Neural cell (in vitro differentiated cells): ENCODE measurements at regions not wholly inside any gene's neighbourhood (a gene's known extent, or its start where the extent isn't known, plus 50 kb on each side); places are given as distances from the start of the nearest gene placed in this dataset.
"Not testable (repeated sequence)": the region's sequence is repeated elsewhere in the genome, so short reads cannot be mapped to it uniquely, and the experiment has no call there.

Source experiments
- H2AFZ ChIP-seq: fragments of 200-600, 300-800 bp; sonication (generic), shearing (Covaris generic); 2 replicates; pipeline ENCODE4 v1.6.0; 2014; ENCODE audit warnings: low read depth, mild to moderate bottlenecking, antibody characterized with exemption, low read length, moderate library complexity
- H3F3A ChIP-seq: fragments of 200-600 bp; shearing (Covaris generic); 2 replicates; pipeline ENCODE4 v1.6.1; 2016; ENCODE audit warnings: mild to moderate bottlenecking, moderate library complexity, mixed read lengths, antibody characterized with exemption, low read length; ENCODE audit not compliant: insufficient read depth, poor library complexity, severe bottlenecking
- H3K27ac ChIP-seq: fragments of 200-600, 300-800 bp; sonication (generic), shearing (Covaris generic); 2 replicates; pipeline ENCODE4 v1.5.1; 2014; ENCODE audit warnings: mild to moderate bottlenecking, low read length, moderate library complexity
- H3K27me3 ChIP-seq: fragments of 300-800, 200-600 bp; sonication (generic), shearing (Covaris generic); 2 replicates; pipeline ENCODE4 v1.6.0; 2014; ENCODE audit warnings: mild to moderate bottlenecking, low read depth, low read length, moderate library complexity; ENCODE audit not compliant: insufficient read depth
- H3K36me3 ChIP-seq: fragments of 300-800, 200-600 bp; sonication (generic), shearing (Covaris generic); 2 replicates; pipeline ENCODE4 v1.5.1; 2014; ENCODE audit warnings: mild to moderate bottlenecking, antibody characterized with exemption, low read length, moderate library complexity; ENCODE audit not compliant: insufficient read depth
- H3K4me2 ChIP-seq: fragments of 300-800, 200-600 bp; sonication (generic), shearing (Covaris generic); 2 replicates; pipeline ENCODE4 v1.6.0; 2014; ENCODE audit warnings: mild to moderate bottlenecking, low read length
- H3K4me3 ChIP-seq: fragments of 300-800, 200-600 bp; sonication (generic), shearing (Covaris generic); 2 replicates; pipeline ENCODE4 v1.5.1; 2014; ENCODE audit warnings: mild to moderate bottlenecking, low read length, moderate library complexity
- H3K79me2 ChIP-seq: fragments of 200-600 bp; shearing (Covaris generic); replicated peaks from 2 replicates; pipeline ENCODE4 v1.6.0; 2014; ENCODE audit warnings: mild to moderate bottlenecking, low read length, moderate library complexity; ENCODE audit not compliant: insufficient read depth
- H3K9ac ChIP-seq: fragments of 300-800, 200-600 bp; sonication (generic), shearing (Covaris generic); 2 replicates; pipeline ENCODE4 v1.6.1; 2016; ENCODE audit warnings: mild to moderate bottlenecking, low read length, mixed read lengths
- H3K9me2 ChIP-seq: fragments of 200-600 bp; shearing (Covaris generic); 2 replicates; pipeline ENCODE4 v1.6.1; 2016; ENCODE audit warnings: mild to moderate bottlenecking, low read length, mixed read lengths; ENCODE audit not compliant: insufficient read depth
- H3K9me3 ChIP-seq: fragments of 200-600, 300-800 bp; sonication (generic), shearing (Covaris generic); 2 replicates; pipeline ENCODE4 v1.6.1; 2016; ENCODE audit warnings: mild to moderate bottlenecking, mixed run types, low read length, moderate library complexity, mixed read lengths
- H4K20me1 ChIP-seq: fragments of 200-600 bp; shearing (Covaris generic); 2 replicates; pipeline ENCODE4 v1.6.1; 2016; ENCODE audit warnings: mild to moderate bottlenecking, mixed run types; ENCODE audit not compliant: insufficient read depth
- CTCF ChIP-seq: fragments of 450-650 bp; IDR thresholded peaks from 2 replicates; pipeline ENCODE4 v1.5.1; 2014; ENCODE audit warnings: antibody characterized with exemption, mild to moderate bottlenecking, moderate library complexity; ENCODE audit not compliant: poor library complexity, severe bottlenecking
- EP300 ChIP-seq: fragments of 450-650 bp; conservative IDR thresholded peaks from 2 replicates; pipeline ENCODE4 v1.6.1; 2014; ENCODE audit warnings: antibody characterized with exemption, mild to moderate bottlenecking, moderate library complexity; ENCODE audit not compliant: poor library complexity, severe bottlenecking
- EZH2 ChIP-seq: fragments of 200-600, 300-800 bp; shearing (Covaris generic), sonication (generic); IDR thresholded peaks from 2 replicates; pipeline ENCODE4 v1.6.1; 2014; ENCODE audit warnings: antibody characterized with exemption, low read length, borderline replicate concordance, mild to moderate bottlenecking; ENCODE audit not compliant: insufficient read depth, poor library complexity, severe bottlenecking
- MXI1 ChIP-seq: fragments of 450-650 bp; conservative IDR thresholded peaks from 2 replicates; pipeline ENCODE4 v1.6.1; 2014; ENCODE audit warnings: antibody characterized with exemption, mild to moderate bottlenecking; ENCODE audit not compliant: poor library complexity, severe bottlenecking
- POLR2AphosphoS5 ChIP-seq: IDR thresholded peaks from 2 replicates; pipeline ENCODE4 v1.6.1; 2012
- RAD21 ChIP-seq: fragments of 450-650 bp; conservative IDR thresholded peaks from 2 replicates; pipeline ENCODE4 v1.6.1; 2014; ENCODE audit warnings: antibody characterized with exemption, mild to moderate bottlenecking, moderate library complexity
- REST ChIP-seq: IDR thresholded peaks from 2 replicates; pipeline ENCODE4 v1.6.1; 2012; ENCODE audit warnings: borderline replicate concordance
- SMC3 ChIP-seq: fragments of 450-650 bp; conservative IDR thresholded peaks from 2 replicates; pipeline ENCODE4 v1.6.1; 2014; ENCODE audit warnings: antibody characterized with exemption, mild to moderate bottlenecking, moderate library complexity; ENCODE audit not compliant: poor library complexity
- TAF1 ChIP-seq: IDR thresholded peaks from 2 replicates; pipeline ENCODE4 v1.6.1; 2012; ENCODE audit warnings: low read depth

- H3K9ac ChIP-seq: no peak overlapping the region
- no peaks in the 10 kb centered on the region for H3K36me3 ChIP-seq
- no peaks in the 10 kb centered on the region for H3K27me3 ChIP-seq
- no peaks in the 10 kb centered on the region for H3F3A ChIP-seq
- H3K4me2 ChIP-seq: no peak overlapping the region
- no peak for TF ChIP-seq RAD21
- no peak for TF ChIP-seq POLR2AphosphoS5
- no peak for TF ChIP-seq EZH2
- no peak for TF ChIP-seq CTCF
- TF ChIP-seq EP300: no peak
- TF ChIP-seq SMC3: no peak
- TF ChIP-seq REST: no peak
- TF ChIP-seq TAF1: no peak
- no peak for TF ChIP-seq MXI1
- no peak overlapping the region for H3K4me3 ChIP-seq
- no peaks in the 10 kb centered on the region for H3K9me2 ChIP-seq
- no peaks in the 10 kb centered on the region for H3K79me2 ChIP-seq
- no peaks in the 10 kb centered on the region for H3K9me3 ChIP-seq
- H2AFZ ChIP-seq: no peak overlapping the region
- H3K27ac ChIP-seq: no peak overlapping the region
- no peaks in the 10 kb centered on the region for H4K20me1 ChIP-seq
Measured at GRCh38 chr6:132115714-132116366, 164.7 kb upstream of the CCN2 start.

DNA sequence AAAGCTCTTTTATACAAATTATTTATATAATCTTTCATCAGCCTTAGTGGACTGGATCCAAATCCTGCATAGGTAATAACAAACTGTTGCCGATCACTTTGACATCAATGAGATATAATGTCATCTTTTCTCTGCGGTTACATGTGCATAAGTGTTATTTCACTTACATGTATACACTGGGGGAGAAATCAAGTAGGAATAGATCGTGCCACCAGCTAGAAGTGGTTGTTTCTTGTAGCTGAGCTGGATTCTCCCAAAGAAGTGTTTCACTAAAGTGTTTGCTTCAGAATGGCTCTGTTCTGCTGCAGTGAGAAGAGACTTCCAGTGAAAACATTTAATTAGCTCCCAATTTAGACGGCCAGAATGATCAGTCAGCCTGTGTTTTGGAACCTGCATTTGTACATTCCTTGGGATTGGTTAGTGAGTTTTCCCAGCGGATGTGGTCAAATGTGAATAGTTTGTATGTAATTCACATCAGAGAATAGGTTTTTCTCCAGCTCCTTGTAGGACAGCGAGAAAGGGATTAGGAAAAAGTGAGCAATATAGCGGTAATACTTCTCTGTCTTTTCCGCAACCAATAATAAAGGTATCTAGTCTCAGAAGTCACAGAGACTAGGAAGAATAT is 163.1 kb upstream of the CCN2 start:
- H3K27ac ChIP-seq: no peak overlapping the region
- H3K4me2 ChIP-seq: no peak overlapping the region
- H3F3A ChIP-seq: no peaks in the 10 kb centered on the region
- H3K9me2 ChIP-seq: no peaks in the 10 kb centered on the region
- no peak overlapping the region for H3K4me3 ChIP-seq
- H3K9ac ChIP-seq: no peak overlapping the region
- no peaks in the 10 kb centered on the region for H3K36me3 ChIP-seq
- no peak for TF ChIP-seq CTCF
- TF ChIP-seq RAD21: no peak
- H3K27me3 ChIP-seq: no peaks in the 10 kb centered on the region
- H2AFZ ChIP-seq: no peak overlapping the region
- no peaks in the 10 kb centered on the region for H4K20me1 ChIP-seq
- no peaks in the 10 kb centered on the region for H3K9me3 ChIP-seq
- no peaks in the 10 kb centered on the region for H3K79me2 ChIP-seq

- not testable (repeated sequence) for H3K4me3 ChIP-seq, H2AFZ ChIP-seq, H4K20me1 ChIP-seq, H3F3A ChIP-seq, H3K27ac ChIP-seq, H3K9ac ChIP-seq, H3K27me3 ChIP-seq, H3K9me2 ChIP-seq, H3K9me3 ChIP-seq, H3K4me2 ChIP-seq, H3K36me3 ChIP-seq, H3K79me2 ChIP-seq
Measured at GRCh38 chr6:132109752-132110151, 158.6 kb upstream of the CCN2 start.
